ENCODE measurements at regions not wholly inside any gene's neighbourhood (a gene's known extent, or its start where the extent isn't known, plus 50 kb on each side); places are given as distances from the start of the nearest gene placed in this dataset.
"Not testable (repeated sequence)": the region's sequence is repeated elsewhere in the genome, so short reads cannot be mapped to it uniquely, and the experiment has no call there.

DNA sequence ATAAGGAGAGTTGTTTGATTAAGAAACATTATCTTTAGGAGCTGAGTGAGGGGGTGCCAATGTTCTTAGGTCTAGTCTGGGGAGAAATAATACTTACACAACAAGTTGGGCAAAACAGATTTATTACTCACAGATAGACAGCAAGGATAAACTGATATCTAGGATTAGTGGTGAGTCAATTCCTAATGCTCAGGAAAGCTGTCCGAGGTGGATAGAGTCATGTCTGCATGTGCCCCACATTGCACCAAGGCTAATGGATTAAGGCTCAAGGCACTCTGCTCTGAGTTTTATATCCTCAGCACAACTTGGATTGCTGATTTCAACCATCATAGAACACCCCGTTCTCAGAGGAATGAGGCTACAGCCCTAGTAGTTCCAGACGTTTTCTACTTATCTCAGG lies 1042.3 kb downstream of the OTOL1 start:
- DNase-seq (ENCODE audit: low spot score) = no peak

DNA sequence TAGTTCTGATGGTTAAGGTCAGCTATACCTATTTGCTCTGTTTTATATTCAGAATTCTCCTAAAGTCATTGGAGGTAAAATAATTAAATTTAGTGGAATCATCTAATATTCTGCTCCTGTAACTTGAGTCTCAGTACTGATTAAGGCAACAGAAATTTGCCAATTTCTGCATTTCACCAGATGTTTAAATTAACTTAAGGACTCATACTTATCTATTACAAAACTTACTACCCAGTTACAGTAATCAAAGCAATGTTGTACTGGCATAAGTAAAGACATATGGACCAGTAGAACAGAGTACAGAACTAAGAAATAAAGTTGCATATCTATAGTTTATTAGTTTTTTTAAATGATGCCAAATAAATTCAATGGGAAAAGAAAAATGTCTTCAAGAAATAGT lies 1043.8 kb downstream of the OTOL1 start:
- DNase-seq (ENCODE audit: low spot score) = no peak

DNA sequence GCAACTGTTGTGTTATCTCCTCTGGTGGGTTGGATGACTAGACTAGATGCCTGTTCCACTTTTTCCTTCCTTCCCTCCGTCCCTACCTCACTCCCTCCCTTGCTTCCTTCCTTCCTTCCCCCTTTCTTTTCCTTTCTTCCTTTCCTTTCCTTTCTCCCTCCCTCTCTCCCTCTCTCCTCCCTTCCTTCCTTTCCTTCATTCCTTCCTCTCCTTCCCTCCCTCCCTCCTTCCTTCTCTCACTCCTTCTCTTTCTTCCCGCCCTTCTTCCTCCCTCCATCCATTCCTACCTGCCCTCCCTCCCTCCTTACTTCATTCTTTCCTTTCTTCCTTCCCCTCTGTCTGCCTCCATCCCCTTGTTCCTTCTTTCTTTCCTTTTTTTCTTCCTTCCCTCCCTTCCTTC lies 1045.3 kb downstream of the OTOL1 start:
- no peak for DNase-seq (ENCODE audit: low spot score)

GRCh38 chr3:162544246-162544645 lies 1047.6 kb downstream of the OTOL1 start:
- DNase-seq (ENCODE audit: low spot score) = no peak

DNA sequence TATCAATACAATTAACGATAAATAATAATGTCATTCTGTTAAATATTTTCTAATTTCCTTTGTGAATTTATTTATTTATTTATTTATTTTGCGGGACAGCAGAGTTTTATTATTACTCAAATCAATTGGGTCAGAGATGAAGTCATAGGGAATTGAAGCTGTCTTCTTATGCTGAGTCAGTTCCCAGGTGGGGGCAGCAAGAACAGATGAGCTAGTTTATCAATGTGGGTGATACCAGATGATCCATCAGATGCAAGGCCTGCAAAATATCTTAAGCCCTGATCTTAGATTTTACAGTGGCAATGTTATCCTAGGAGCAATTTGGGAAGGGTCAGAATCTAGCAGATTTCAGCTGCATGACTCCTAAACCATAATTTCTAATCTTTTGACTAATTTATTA lies 1050.3 kb downstream of the OTOL1 start:
- no peak for DNase-seq (ENCODE audit: low spot score)

GRCh38 chr3:162547321-162547720 lies 1050.7 kb downstream of the OTOL1 start:
- no peak for DNase-seq (ENCODE audit: low spot score)

DNA sequence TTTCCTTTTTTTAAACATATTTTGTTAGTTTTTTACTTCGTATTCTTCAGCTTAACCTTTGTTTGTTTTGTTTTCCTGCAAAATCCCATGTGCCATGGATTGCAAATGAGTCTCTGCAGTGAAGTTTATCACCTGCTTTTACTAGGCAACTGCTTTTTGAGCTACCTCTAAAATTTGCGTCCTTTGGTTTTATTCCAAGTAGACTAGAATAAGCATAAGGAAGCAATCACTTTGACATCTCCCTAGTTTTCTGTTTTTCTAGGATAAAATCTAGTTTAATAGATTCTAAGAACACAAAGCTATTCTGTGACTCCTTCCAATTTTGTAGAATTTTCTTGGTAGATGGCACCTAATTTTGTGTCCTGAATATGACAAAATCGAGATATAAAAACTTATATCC lies 1059.2 kb downstream of the OTOL1 start:
- no peak for DNase-seq (ENCODE audit: low spot score)

GRCh38 chr3:162558016-162558415 lies 1061.4 kb downstream of the OTOL1 start:
- DNase-seq (ENCODE audit: low spot score) = no peak

GRCh38 chr3:162568706-162569105 lies 1072.1 kb downstream of the OTOL1 start:
- no peak for DNase-seq (ENCODE audit: low spot score)

GRCh38 chr3:162569314-162569713 lies 1072.7 kb downstream of the OTOL1 start:
- DNase-seq (ENCODE audit: low spot score) = no peak

DNA sequence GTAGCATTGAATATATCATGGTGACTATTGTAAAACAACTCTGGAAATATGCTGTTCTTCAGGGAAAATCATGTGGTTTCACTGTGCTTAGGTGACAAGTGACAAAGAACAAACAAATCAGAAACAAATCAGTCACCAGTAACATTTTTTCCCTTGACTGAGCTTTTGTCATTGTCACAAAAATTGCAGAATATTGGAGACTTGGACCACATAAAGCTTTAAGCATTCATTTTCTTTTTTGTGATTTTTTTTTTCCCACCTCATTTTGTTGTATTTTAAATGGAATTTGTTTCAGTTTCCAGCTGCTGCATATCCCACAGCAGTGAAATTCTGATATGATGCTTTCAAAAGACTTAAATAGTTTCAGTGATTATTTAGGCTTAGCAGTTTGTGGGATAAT lies 1088.4 kb downstream of the OTOL1 start:
- DNase-seq (ENCODE audit: low spot score) = no peak

DNA sequence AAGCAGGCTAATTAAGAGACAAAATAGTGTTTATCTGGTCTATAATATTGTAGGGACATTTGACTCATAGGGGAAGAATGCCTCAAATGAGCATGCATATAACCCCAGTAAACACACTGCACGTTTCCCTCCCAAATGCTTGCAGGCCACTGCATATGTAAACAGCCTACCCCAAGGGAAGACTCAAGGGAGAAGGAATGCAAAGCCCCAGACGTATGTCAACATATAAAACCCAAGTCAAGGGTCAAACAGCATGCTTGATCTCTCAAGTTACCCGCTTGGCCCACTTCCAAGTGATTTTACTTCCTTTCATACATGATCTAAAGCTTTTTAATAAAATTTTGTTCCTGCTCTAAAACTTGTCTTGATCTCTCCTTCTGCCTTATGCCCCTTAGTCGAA lies 1090.0 kb downstream of the OTOL1 start:
- no peak for DNase-seq (ENCODE audit: low spot score)

GRCh38 chr3:162597226-162597625 lies 1100.6 kb downstream of the OTOL1 start:
- DNase-seq (ENCODE audit: low spot score) = no peak

DNA sequence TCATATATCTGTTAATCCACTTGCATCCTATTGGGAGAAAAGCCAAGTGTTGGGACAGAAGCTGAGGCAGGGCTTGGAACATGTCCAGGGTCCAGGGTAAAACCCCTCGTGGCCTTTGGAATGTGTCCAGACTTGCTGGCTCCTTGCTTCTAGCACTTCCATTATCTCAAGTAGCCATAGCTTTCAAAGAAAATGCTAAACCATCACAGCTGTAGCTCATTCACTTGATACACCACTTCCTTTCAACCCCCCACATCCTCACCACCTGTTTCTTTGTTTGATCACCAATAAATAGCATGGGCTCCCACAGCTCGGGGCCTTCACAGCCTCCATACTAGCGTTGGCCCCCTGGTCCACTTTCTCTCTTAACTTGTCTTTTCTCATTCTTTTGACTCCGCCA lies 1101.9 kb downstream of the OTOL1 start:
- DNase-seq (ENCODE audit: low spot score) = not testable (repeated sequence)

DNA sequence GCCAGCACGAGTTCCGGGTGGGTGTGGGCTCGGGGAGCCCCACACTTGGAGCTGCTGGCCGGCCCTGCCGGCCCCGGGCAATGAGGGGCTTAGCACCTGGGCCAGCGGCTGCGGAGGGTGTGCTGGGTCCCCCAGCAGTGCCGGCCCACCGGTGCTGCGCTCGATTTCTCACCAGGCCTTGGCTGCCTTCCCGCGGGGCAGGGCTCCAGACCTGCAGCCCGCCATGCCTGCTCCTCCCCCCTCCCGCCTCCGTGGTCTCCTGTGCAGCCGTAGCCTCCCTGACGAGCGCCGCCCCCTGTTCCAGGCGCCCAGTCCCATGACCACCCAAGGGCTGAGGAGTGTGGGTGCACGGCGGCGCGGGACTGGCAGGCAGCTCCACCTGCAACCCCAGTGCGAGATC lies 1103.1 kb downstream of the OTOL1 start:
- not testable (repeated sequence) for DNase-seq (ENCODE audit: low spot score)

DNA sequence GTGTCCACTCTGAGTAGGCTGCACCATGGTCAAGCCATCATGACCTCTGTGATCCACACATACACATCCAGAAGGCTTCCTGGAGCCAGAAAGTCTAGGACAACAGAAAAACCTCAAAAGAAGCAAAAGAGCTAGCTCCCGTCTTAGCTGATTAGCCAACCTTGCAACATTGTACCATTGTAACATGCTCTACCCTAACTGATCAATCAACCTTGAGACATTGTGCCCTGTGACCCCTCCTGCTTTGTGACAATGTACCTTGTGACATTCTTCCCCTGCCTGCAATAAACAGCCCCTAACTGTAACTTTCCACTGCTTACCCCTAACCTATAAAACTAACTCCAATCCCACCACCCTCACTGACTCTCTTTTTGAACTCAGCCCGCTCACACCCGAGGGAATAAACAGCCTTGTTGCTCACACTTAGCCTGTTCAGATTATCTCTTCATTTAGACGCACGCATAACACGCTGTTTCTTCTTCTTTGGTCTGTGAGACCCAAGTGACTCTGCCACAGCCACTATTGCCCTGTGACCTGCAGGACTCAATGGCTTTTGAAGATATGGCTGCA lies 1104.6 kb downstream of the OTOL1 start:
- DNase-seq (ENCODE audit: low spot score) = no peak

- DNase-seq (ENCODE audit: low spot score) = no peak
These were observed 1106.0 kb downstream of the OTOL1 start for GRCh38 chr3:162602619-162603018.

GRCh38 chr3:162605651-162606204 lies 1109.1 kb downstream of the OTOL1 start:
- DNase-seq (ENCODE audit: low spot score) = no peak

- no peak for DNase-seq (ENCODE audit: low spot score)
These were observed 1113.7 kb downstream of the OTOL1 start for GRCh38 chr3:162610261-162610660.

DNA sequence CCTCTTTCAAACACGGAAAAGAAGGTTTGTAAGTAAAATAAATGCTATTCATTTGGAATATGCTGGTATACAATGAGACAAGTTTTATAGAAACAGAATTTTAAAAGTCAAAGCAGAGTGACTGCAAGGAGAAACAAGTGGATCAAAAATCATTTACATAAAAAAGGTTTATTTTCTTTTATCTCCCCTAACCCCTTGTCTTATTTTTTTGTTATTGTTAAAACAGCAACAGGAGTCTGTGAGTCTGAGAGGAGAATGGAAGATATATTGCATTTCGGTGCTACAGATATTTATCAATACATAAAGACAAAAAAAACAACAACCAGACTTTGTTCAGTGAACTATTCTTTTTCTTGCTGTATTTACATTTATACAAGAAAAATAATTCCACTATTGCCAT lies 1116.4 kb downstream of the OTOL1 start:
- DNase-seq (ENCODE audit: low spot score) = no peak

DNA sequence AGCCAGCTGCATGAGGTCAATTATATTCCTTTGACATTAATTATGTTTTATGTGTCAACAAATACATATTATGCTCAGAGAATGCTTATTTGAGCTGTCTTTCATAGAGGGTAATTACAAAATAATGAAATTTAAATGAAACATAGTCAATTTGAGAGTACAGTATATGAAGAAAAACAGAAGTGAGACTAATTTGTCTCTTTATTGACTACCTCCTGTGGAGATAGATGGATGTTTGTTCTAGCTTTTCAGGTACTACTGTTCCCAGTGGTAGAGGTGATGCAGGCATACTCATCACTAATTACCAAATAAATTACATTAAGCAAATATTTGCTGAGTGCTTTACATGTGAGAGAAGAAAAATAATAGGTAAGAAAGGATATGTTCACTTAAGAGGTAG lies 1129.6 kb downstream of the OTOL1 start:
- no peak for DNase-seq (ENCODE audit: low spot score)

GRCh38 chr3:162628531-162628930 lies 1131.9 kb downstream of the OTOL1 start:
- no peak for DNase-seq (ENCODE audit: low spot score)

GRCh38 chr3:162629372-162629771 lies 1132.8 kb downstream of the OTOL1 start:
- no peak for DNase-seq (ENCODE audit: low spot score)

DNA sequence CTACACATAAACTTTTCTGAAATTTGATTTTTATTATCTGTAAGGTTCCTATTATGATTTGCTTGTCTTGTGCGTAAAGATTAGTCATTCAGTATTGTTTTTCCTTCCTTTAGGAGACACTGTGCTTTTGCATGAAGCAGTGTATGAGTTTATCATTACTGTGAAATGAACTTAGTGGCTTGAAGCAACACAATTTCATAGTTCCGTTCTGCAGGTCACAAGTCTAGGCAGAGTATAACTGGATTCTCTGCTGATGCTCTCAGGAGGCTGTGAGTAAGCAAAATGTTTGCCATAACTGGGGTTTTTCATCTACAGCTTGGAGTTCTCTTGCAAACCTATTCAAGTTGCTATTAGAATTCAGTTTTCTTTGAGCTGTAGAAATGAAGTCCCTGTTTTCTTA lies 1136.1 kb downstream of the OTOL1 start:
- DNase-seq (ENCODE audit: low spot score) = no peak

- not testable (repeated sequence) for DNase-seq (ENCODE audit: low spot score)
These were observed 1143.6 kb downstream of the OTOL1 start for GRCh38 chr3:162640208-162640607.

Measured in germinal center (tissue), 1 donor.